Keratinocyte (primary cell): ENCODE measurements at regions not wholly inside any gene's neighbourhood (a gene's known extent, or its start where the extent isn't known, plus 50 kb on each side); places are given as distances from the start of the nearest gene placed in this dataset.

Experiments
- DNase-seq: peaks from one replicate; pipeline ENCODE4 v3.0.0-alpha.2; 2011; ENCODE audit warnings: low read depth, missing footprints, low spot score
- FAIRE-seq: peaks from 2 replicates; lab custom pipeline; 2011; peaks lifted over from hg19 to GRCh38; lab: Jason Lieb, UNC
- H2AFZ ChIP-seq: 2 replicates; pipeline ENCODE4 v1.6.0; 2012; ENCODE audit warnings: low read length, control low read depth, inconsistent platforms; ENCODE audit not compliant: control insufficient read depth
- H3K27ac ChIP-seq: 2 replicates; pipeline ENCODE4 v1.5.1; 2011; ENCODE audit warnings: low read length; ENCODE audit not compliant: control insufficient read depth, insufficient read depth
- H3K27me3 ChIP-seq: 3 replicates; pipeline ENCODE4 v1.6.0; 2011; ENCODE audit warnings: low read length; ENCODE audit not compliant: control insufficient read depth, insufficient read depth; ENCODE audit errors: extremely low read depth
- H3K36me3 ChIP-seq, 2 experiments: 2 replicates in 1 of 2; 3 replicates in 1 of 2; pipeline ENCODE4 v1.5.1; 2011; ENCODE audit warnings: low read length in 2 of 2, mild to moderate bottlenecking in 1 of 2; ENCODE audit not compliant: control insufficient read depth in 2 of 2, insufficient read depth in 2 of 2; ENCODE audit errors: extremely low read depth in 1 of 2
- H3K4me1 ChIP-seq: 3 replicates; pipeline ENCODE4 v1.5.1; 2011; ENCODE audit warnings: low read length; ENCODE audit not compliant: control insufficient read depth, insufficient read depth; ENCODE audit errors: extremely low read depth
- H3K4me2 ChIP-seq: 3 replicates; pipeline ENCODE4 v1.6.0; 2011; ENCODE audit warnings: low read depth, low read length; ENCODE audit not compliant: control insufficient read depth, insufficient read depth; ENCODE audit errors: extremely low read depth
- H3K4me3 ChIP-seq, 3 experiments: fragments of 200-600 bp in 1 of 3; sonication (generic) in 1 of 3; 2 replicates in 2 of 3; 3 replicates in 1 of 3; pipeline ENCODE4 v1.5.1; 2011 to 2016; ENCODE audit warnings: low read length in 3 of 3, mild to moderate bottlenecking in 3 of 3, control low read depth in 2 of 3, inconsistent platforms in 1 of 3, low read depth in 1 of 3, mixed read lengths in 1 of 3, mixed run types in 1 of 3, moderate library complexity in 1 of 3; ENCODE audit not compliant: control insufficient read depth in 2 of 3, insufficient read depth in 2 of 3; ENCODE audit errors: extremely low read depth in 1 of 3
- H3K79me2 ChIP-seq: 2 replicates; pipeline ENCODE4 v1.6.0; 2012; ENCODE audit warnings: low read length; ENCODE audit not compliant: control insufficient read depth, insufficient read depth
- H3K9ac ChIP-seq: 3 replicates; pipeline ENCODE4 v1.6.0; 2011; ENCODE audit warnings: low read length; ENCODE audit not compliant: control insufficient read depth, insufficient read depth; ENCODE audit errors: extremely low read depth
- H3K9me1 ChIP-seq: 3 replicates; pipeline ENCODE4 v1.6.0; 2011; ENCODE audit warnings: low read length; ENCODE audit not compliant: control insufficient read depth, insufficient read depth; ENCODE audit errors: extremely low read depth
- H3K9me3 ChIP-seq: 2 replicates; pipeline ENCODE4 v1.5.1; 2012; ENCODE audit warnings: low read depth, low read length; ENCODE audit not compliant: control insufficient read depth
- H4K20me1 ChIP-seq: 3 replicates; pipeline ENCODE4 v1.6.0; 2011; ENCODE audit warnings: low read length; ENCODE audit not compliant: control insufficient read depth, insufficient read depth; ENCODE audit errors: extremely low read depth
- EZH2 ChIP-seq: IDR thresholded peaks from one replicate; pipeline ENCODE4 v1.6.1; 2012; ENCODE audit warnings: inconsistent platforms, mild to moderate bottlenecking, low read length, moderate library complexity
- dilution Hi-C: fragments of 300-500 bp; cut with MboI; formaldehyde crosslinking; loops from one replicate; pipeline ENCODE4 v1.7.0; 2020; ENCODE audit warnings: low sequenced_read_pairs; ENCODE audit not compliant: extremely low pct_ligation_motif_present
- TF ChIP-seq, protein P1 (sequence below), 3 experiments: IDR thresholded peaks in 1 of 3; conservative IDR thresholded peaks in 1 of 3; optimal IDR thresholded peaks in 1 of 3; 2 replicates in 2 of 3; 3 replicates in 1 of 3; pipeline versions ENCODE3 to v1.5.1; 2011; ENCODE audit warnings: low read length in 3 of 3, mild to moderate bottlenecking in 3 of 3, moderate library complexity in 2 of 3, control low read depth in 1 of 3, inconsistent platforms in 1 of 3; ENCODE audit not compliant: insufficient read depth in 2 of 3; ENCODE audit errors: extremely low read depth in 1 of 3

- no peaks in the 10 kb centered on the region for H4K20me1 ChIP-seq
- TF ChIP-seq, protein P1, sequence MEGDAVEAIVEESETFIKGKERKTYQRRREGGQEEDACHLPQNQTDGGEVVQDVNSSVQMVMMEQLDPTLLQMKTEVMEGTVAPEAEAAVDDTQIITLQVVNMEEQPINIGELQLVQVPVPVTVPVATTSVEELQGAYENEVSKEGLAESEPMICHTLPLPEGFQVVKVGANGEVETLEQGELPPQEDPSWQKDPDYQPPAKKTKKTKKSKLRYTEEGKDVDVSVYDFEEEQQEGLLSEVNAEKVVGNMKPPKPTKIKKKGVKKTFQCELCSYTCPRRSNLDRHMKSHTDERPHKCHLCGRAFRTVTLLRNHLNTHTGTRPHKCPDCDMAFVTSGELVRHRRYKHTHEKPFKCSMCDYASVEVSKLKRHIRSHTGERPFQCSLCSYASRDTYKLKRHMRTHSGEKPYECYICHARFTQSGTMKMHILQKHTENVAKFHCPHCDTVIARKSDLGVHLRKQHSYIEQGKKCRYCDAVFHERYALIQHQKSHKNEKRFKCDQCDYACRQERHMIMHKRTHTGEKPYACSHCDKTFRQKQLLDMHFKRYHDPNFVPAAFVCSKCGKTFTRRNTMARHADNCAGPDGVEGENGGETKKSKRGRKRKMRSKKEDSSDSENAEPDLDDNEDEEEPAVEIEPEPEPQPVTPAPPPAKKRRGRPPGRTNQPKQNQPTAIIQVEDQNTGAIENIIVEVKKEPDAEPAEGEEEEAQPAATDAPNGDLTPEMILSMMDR (optimal IDR thresholded peaks at IDR 0.05 in 1 of 3, IDR thresholded peaks at IDR 0.05 in 1 of 3, conservative IDR thresholded peaks at IDR 0.05 in 1 of 3; ENCODE audit: extremely low read depth in 1 of 3, insufficient read depth in 2 of 3, low read length in 3 of 3): no peak
- TF ChIP-seq EZH2: no peak
Observed at GRCh38 chr11:64498136-64498535, 57.6 kb upstream of the SLC22A11 start.

DNA sequence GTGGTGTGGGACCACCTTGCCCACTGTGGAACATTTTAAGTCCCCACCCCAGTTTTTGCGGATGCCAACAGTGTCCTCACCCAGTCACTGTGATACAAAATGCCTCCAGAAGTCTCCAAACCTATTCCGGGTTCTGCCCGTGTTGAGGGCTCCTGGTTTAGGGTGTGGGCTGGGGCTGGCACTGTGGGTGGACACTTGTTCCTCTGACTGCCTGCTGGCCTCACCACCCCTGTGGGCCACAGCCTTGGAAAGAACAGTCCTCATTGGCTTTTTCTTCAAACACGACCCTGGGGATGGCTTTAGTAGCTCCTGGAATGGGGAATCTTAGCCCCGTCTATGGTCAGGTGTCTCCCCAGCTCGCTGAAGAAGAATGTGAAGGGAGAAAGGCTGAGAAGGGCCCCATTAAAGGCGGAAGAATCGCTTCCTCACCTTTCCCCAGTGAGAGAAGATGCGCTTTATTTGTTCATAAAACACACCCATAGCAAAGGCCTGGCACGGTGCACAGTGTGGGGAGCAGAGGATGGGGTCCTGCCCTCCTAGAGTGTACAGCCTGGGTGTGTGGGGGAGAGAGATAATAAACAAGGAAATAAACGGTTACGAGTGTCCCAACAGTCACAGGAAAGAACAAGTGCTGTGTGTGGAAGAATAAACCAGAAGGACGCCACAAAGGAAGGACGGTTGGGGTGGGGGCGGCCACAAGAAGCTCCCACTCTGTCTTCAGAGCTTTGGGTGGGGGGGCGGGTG lies 56.3 kb upstream of the SLC22A11 start:
- Histone ChIP-seq H3K9me3 (no peaks in the 10 kb centered on the region), H3K79me2 (no peaks in the 10 kb centered on the region), H3K9ac (no peak overlapping the region), H3K4me2 (no peak overlapping the region), H3K4me1 (no peaks in the 10 kb centered on the region), H4K20me1 (no peaks in the 10 kb centered on the region), H3K36me3 (no peaks in the 10 kb centered on the region), H3K27me3 (peaks cover 15% of the 10 kb centered on the region), H2AFZ (no peak overlapping the region), H3K9me1 (no peaks in the 10 kb centered on the region), H3K4me3 (no peak overlapping the region), H3K27ac (no peak overlapping the region)
- FAIRE-seq: no peak
- DNase-seq: no peak
- TF ChIP-seq EZH2: no peak
- TF ChIP-seq, protein P1 (optimal IDR thresholded peaks at IDR 0.05 in 1 of 3, IDR thresholded peaks at IDR 0.05 in 1 of 3, conservative IDR thresholded peaks at IDR 0.05 in 1 of 3; ENCODE audit: extremely low read depth in 1 of 3, insufficient read depth in 2 of 3, low read length in 3 of 3): no peak
- dilution Hi-C loops: no loop called here

More at GRCh38 chr11:64498136-64498535, 57.6 kb upstream of the SLC22A11 start:
- Histone ChIP-seq H3K27me3 (peaks cover 12% of the 10 kb centered on the region), H3K9me3 (no peaks in the 10 kb centered on the region), H3K79me2 (no peaks in the 10 kb centered on the region), H3K36me3 (no peaks in the 10 kb centered on the region), H3K4me2 (no peak overlapping the region), H3K4me1 (no peaks in the 10 kb centered on the region), H3K9ac (no peak overlapping the region), H2AFZ (no peak overlapping the region), H3K4me3 (no peak overlapping the region), H3K27ac (no peak overlapping the region), H3K9me1 (no peaks in the 10 kb centered on the region)
- dilution Hi-C loops: no loop called here
- FAIRE-seq: no peak
- no peak for DNase-seq
